Activated T-cell treated with anti-CD3 and anti-CD28 coated beads, Interleukin-2, amount 50 U/mL, for 1 hour (primary cell): ENCODE measurements at regions not wholly inside any gene's neighbourhood (a gene's known extent, or its start where the extent isn't known, plus 50 kb on each side); places are given as distances from the start of the nearest gene placed in this dataset.

Experiments used
- DNase-seq: peaks from one replicate; pipeline ENCODE4 v3.0.0-alpha.2; 2020

DNA sequence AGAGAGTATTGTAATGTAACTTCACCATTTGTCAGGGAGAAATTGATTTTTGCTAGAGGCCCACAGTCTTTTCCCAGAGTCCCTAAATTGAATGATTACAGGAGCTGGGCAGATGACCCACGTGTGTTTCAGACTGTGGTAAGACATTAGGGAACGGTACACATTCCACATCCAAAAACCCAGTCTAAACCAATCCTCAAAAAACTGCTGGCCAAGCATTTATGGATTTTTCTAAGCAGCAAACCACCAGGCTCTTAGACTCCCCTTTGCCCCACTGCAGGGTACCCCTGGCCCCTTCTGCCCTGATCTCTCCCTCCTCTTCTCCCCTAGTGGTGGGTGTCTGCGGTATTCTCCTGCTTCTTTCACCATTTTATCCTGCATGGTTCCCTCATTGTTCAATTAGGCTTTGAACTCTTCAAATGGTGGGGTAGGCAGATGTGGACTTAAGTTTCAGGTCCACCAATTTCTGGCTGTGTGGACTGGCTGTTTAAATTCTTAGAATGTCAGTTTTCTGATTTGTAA lies 135.5 kb upstream of the SORCS3 start:
- DNase-seq, result no peak

DNA sequence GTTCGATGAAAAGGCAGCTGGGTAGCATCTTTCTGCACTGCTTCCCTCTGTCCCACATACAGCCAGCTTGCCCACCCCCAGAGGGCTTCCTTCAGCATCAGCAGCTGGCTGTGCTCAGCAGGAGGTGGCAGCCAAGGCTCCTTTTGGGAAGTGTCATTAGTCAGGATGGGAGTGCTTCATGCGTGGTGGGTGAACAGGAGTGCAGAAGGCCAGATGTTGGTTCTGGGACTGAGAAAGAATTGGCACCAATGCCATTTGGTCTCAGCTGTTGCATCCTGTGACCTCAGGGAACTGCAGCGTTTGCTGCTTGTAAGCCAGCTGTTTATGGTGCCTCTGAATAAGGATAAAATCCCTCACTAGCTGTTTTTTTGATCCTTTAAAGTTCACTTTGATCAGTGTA lies 131.1 kb upstream of the SORCS3 start:
- no peak for DNase-seq

DNA sequence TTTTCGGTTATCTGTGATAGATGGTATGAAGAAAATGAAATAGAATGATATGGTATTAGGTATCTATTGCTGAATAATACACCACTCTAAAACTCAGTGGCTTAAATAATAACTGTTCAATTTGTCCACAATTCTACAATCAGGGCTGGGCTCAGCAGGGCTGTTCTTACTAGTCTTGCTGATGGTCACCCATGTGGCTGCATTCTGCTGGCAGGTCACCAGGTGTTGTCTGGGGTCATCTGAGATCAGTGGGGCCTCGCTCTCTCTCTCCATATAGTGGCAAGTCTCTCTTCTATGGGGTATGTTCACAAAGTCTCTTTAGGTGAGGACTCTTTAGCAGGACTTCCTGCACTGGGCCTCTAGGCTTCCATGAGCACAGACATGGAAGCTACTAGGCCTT lies 130.4 kb upstream of the SORCS3 start:
- DNase-seq, result no peak

DNA sequence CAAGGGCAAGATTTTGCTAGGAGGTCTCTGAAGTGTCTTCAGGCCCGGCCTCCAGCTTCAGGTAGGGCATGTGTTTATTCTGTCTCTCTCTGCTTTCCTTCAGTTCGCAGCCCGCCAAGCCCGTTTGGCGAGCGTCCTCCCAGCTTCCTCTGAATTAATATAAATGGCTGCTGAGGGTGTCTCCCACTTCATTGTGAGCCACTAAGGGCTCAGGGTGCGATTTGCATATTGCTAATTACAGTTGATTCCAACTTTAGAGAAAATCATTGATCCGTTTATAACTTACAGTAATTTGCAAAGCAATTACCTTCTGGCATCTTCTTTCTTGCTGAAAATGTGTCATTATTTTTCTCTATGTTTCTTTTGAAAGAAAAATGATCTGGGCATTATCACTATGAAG lies 128.3 kb upstream of the SORCS3 start:
- DNase-seq, result no peak

DNA sequence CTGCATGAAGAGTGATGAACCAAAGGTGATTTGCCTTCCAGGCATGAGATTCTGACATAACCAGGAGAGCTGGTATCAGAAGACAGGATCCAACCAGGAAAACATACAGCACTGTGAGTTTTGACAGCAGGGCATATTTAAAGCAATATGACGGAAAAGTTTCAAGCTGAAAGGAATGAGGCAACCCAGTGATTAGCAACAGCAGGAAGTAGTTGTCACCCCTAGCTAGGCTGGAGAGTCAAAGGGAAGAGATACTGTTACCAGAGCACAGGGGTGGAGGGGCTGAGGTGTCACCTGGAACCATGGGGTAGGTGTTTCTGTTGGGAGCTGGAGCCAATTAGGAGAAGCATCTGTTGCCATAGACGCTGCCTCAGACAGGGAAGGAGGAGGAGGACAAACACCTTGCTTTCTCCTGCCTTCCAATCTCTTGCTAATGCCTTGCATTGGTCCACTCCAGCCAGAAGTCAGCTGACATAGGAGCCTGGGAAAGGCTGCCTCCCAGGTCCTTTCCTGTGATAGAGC lies 125.4 kb upstream of the SORCS3 start:
- DNase-seq, result no peak

DNA sequence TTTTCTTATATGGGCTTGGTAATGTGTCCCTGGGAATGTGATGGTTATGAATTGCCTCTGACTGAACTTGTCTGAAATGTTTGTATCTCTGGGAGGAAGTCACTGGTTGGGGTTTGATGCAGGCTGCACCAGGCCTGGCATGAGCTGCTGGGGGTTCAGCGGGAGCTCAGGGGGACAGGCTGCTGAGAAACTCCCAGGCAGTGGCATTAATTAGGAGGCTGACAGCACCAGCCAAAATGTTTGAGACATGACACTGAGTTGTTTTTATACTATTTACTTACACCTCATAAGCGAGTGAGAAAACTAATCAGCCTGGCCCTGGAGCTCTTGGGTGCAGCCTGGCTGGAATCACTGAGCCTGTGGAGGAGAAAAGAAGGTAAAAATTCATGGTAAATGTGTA lies 124.1 kb upstream of the SORCS3 start:
- DNase-seq, result no peak

DNA sequence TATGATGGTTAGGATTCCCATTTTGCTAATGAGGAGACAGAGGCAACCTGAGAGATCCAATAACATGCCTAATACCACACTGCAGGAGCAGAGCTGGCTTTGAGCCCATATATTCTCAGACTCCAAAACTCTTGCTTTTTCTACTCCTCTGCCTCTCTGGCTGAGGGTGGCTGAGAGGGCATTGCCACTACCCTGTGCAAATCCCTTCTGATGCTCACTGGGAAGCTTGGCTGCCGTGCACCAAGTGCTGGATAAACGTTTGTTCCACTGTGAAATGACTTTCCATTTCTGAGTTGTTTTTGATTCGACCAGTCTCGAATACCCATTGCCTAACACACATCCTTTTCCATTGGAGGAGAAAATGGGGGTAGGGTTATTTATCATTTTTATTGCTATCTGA lies 123.1 kb upstream of the SORCS3 start:
- no peak for DNase-seq

DNA sequence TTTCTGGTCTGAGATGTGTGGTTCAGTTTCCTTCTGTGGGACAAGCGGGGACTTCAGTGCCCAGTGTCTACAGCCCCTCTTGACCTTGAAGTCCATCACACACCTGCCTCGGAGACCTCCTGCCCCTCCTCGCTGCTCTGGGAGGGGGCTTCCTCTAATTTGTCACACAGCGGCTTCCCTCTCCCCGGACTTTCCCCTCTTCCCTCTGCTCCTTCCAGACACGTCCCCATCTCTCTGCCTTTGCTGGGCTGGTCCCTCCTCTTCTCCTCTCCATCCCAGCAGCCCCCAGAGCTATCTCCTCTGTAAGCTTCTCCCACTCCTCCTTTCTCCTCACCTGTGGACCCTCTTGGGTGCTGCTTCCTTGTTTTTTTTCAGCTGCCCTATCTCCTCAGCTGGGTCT lies 122.2 kb upstream of the SORCS3 start:
- DNase-seq, result no peak

DNA sequence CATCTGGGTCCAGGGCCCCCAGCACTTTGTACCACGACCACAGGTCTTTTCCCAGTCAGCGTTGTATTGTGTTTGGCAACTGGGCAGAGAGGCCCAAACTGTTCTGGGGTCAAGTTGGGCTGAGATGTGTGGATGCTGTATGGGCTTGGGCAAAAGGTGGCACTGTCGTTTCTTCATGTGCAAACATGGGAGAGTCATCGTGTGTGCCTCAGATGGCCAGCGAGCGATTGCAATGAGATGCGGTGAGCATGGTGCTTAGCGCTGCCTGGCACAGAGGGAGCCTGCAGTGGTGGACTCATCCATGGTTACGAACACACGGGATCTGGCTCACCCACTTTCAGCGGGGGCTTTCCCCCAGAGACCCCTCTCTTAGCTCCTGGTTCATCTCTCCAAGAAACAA lies 120.4 kb upstream of the SORCS3 start:
- no peak for DNase-seq

DNA sequence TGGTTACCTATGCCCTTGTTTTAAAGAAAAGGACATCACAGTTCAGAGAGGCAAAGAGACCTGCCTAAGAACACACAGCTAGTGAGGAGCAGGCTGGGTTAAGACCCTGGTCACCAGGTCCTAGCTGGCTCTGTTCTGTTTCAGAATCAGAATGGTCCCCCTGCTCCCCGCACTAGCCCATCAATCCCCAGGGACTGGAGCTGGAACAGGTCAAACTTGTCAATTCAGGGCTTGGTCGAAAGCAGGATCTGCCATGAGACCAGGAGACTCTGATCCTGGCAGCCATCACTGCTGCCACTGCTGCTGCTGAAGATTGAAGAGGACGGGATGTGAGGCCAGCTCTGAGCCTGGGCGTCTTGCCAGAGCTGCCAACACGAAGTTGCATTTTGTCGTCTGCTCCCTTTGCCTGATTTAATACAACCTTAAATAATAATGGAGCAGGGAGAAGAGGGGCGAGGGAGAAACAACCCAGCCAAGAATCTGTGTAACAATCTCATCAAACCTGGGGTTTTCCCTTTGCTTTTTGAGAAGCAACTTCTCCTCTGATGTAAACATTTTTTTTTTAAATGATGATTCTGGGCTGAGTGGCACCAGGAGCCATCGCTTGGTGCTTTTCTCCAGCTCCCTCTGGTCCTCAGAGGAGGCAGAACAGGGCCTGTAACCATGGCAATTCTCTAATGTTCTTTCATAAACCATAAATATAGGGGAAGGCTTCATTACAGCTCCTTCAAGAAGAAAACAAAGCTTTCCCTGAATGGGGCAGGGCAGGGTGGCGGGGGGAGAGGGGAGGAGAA lies 119.0 kb upstream of the SORCS3 start:
- no peak for DNase-seq

DNA sequence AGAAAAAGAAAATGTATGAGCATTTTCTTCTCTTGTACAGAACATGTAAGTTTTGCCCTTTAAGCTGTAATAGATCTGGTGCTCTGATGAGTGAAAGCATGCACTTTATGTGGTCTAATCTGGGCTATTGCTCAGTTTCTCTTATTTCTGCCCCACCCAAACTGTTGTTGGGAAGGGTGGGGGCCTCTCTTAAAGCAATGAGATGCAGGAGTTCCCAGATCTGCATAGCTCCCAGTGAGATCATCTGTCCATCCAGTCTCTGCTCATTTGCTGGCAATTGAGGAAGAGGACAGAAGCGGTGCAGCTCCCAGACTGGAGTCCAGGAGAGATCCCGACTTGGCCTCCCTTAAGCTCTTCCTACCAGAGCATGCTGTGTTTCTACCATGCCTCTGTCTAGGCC lies 114.9 kb upstream of the SORCS3 start:
- no peak for DNase-seq

DNA sequence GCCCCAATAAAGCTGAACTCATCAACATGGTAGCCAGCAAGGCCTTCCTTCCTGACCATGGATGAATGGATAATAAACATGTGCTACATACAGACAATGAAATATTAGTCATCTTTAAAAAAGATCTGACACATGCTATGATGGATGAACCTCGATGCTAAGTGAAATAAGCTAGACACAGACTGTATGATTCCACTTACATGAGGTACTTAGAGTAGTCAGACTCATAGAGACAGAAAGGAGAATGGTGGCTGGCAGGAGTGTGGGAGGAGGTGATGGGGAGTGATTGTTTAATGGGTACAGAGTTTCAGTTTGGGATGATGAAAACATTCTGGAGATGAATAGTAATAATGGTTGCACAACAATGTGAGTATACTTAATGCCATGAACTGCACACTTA lies 114.1 kb upstream of the SORCS3 start:
- no peak for DNase-seq

DNA sequence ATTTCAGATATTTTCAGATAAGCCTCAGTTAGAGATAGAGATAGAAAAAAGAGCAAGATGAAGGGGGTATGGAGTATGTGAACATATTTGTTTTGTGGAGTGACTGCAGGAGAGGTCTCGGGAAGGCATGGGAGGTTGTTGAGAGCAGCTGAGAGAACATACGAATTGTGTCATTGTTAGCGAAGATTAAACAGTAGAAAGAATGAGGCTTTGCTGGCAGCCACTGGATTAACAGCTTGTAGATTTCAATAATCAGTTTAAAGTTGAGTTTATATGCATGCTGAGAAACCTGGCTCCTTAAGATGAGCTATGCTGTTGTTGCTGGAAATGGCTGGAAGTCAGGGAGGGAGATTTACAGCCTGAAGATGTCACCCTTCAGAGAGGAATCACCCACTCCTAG lies 100.9 kb upstream of the SORCS3 start:
- no peak for DNase-seq

DNA sequence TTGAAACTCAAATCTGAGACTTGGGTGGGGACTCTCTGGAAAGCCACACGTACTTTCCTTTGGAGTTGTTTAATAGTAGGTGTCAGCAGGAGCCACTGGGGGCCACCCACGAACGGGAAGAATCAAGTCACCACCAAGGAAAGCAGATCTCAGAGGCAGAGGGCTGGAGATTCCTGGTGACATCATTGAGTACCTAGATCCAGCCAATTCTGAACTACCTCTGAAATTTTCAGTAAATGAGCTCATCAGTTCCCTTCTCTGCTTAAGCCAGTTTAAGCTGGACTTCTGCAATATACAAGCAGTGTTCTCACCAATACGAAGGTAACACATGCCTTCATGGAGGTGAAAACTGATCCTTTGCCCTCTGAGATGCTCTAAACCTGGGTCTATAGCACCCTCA lies 99.3 kb upstream of the SORCS3 start:
- DNase-seq, result no peak

DNA sequence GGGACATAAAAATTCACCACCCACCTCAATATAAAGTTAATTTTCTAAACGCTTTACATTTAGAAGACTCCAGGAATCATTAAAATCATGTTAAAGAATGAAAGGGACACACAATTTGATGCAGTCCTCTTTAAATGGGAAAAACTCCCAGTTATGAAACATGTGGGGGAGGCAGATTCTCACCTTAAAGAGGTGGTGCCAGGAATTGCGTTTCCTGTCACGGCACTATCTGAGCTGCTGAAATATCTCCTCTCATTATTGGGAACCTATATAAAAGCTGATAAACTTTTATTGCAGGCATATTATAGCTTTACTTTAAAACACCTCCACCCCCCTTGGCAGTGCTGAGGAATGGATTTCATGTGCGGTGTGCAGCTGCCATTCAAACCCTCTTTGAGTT lies 94.8 kb upstream of the SORCS3 start:
- no peak for DNase-seq

DNA sequence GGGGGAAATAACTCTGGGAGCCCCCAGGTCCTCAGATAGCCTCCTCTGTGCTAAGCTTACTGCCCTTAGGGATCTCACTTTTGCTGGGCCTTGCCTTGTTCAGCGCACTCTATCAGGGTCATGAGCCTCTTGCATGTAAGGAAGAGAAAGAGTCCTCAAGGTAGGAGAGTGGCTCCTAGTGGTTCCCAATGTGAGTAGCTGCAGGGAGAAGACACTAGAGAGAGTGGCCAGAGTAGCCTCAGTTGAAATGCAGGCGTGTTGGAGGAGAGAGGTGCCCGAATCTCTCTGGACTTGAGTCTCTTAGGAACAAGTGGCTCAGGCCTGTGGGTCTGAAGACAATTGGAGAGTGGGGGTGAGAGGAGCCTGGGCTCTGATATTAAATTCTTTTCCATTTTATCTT lies 94.3 kb upstream of the SORCS3 start:
- no peak for DNase-seq

DNA sequence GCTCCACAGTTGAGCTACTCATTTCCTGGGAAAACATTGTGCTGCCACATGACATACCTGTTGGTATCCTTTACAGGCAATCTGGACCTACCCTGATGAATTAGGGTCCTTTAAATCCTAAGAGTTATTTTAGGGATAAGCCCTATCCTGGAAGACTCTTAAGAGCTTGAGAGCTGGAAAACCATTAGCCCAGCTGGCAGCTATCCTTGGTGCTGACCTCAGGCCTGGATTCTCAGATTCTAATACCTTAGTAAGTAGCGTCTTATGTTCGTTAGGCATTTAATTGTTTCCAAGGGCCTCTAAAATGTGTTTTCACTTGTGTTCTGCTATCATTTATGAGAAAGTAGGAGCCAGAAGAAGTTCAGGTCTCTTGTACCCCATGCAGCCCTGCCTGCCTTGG lies 93.0 kb upstream of the SORCS3 start:
- DNase-seq, result no peak

DNA sequence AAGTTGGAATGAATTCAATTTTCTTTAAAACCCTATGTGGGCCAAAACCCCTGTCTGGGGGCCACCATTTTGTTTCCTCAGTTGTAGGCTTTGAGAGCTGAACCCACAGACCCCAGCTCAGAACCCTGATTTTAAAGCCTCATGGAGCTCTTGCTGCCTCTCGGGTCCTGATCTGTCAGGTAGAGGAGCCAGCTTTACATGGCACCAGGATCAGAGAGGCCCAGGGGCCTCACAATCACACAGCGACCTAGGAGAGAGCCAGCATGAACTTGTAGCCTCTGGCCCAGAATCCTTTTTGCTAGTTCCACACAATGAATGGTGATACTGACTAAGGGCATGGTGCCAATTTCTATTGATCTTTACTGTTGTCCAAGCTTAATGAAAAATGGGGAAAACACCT lies 84.3 kb upstream of the SORCS3 start:
- no peak for DNase-seq

DNA sequence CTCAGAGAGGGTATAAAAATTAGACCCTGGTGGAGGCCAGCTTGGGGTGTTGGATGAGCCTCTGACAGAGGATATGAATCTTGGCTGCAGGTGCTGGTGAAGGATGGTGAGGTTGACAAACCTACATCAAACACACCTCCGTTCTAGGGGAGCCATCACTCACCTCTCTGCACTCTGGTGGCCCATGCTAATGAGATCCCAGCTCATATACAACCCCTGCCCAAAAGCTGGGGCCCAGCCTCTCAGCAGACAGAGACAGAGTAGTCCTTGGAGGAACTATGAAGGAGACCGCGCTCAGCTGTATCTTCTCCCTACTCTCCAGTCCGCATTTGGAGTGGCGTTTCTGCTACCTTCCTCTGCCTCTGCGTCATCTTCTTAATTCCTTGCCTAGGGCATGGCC lies 83.1 kb upstream of the SORCS3 start:
- no peak for DNase-seq

DNA sequence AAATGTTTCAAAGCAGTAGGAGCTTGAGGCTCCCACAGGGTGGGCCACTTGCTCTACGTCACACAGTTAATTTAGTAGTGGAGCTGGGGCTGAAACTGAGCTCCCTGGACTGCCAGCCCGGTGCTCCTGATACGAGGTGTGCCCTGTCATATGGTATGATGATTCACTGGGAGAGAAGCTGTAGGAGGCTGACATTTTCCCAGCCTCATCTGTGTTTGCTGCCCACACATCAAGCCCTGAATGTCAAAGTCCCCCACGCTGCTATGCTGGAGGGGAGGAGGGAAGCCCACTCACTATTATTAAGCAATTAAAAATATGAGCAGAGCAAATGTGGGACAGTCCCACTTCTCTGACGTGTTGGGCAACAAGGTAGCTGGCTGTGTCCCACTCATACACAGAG lies 81.2 kb upstream of the SORCS3 start:
- no peak for DNase-seq

DNA sequence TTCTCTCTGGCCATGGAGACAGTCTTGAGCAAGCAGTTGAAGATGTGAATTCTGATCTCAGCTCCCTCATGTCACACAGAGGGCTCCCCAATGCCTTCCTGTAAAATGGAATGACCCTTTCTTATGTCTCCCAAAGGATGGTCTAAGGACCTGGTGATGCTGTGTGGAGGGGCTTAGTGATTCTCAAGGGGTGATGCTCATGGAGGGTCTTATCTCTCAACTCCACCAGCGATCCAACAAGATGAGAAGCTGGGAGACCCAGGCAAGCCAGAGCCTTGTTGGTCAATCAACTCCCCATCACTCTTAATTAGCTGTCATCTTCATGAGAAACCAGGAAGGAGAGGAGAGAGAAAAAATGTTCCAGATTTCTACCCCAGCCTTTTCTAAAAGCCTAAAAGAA lies 78.0 kb upstream of the SORCS3 start:
- no peak for DNase-seq

DNA sequence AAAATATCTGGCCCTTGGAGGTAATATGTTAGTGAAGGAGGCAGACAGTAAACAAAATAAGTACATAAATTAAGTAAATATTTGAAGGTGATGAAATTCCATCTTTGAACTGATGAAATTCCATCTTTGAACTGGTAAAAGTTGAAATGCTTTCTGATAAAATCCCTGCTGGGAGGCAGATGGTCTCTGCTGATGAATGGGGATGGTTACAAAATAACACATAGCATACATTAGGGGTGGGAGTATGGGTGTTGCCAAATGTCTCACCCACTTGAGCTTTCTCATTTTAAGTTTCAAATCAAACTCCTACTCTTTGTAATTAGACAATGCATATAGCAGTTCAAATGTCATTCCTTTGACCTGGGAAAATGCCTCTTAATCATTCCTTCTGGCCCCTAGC lies 77.5 kb upstream of the SORCS3 start:
- DNase-seq, result no peak

DNA sequence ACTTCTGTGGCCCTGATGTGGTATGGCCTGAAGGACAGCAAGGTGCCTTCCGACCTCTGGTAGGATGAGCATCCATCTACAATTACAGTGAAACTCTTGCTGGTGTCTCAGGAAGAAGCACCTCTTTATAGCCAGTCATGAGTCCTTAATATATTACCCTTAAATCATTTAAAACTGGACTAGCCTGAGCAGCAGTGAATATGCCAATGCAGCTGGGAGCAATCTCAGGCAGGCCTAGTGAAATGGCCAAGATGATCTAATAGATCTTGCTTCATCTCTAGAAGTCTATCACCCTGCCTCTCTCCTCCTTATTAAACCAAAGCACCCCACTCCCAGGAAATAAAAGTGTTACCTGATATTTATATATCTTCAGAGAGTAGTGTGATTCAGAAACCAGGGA lies 66.7 kb upstream of the SORCS3 start:
- DNase-seq, result no peak

DNA sequence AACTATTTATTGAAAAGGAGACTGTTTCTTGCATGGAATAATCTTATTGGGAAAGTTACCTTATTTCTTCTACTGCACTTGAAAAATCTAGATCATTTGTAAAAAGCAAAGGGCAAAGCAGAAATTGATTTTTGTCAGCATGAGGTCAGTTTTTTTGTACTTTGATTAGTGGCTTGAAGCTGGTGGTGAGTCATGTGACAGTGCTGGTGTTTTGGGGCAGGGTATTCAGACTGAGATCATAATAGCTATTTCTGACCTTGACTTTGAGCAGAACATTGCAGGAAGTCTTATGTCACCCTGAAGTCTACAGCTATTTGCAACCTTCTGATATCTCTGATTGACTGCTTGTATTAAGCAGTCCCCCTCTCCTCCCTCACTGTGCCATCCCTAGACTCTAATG lies 66.3 kb upstream of the SORCS3 start:
- no peak for DNase-seq

DNA sequence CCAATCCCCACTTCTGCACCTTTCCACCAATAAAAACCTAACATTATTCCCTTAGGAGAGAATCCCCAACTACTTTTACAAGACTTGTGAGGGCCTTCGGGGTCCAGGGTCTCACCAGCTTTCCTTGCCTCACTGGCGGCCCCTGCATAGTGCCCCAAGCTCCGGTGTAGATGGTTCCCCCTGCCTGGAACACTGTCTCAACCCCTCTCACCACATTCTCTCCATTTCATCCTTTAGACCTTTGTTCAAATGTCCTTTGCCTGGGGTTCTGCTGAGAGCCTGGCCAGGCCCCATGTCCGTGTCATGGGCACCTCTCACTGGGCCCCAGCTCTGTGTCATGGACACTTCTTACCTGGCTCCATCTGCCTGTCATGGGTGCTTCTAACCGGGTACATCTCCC lies 64.5 kb upstream of the SORCS3 start:
- DNase-seq, result no peak
